Left lung (tissue), 4 donors: ENCODE measurements at regions not wholly inside any gene's neighbourhood (a gene's known extent, or its start where the extent isn't known, plus 50 kb on each side); places are given as distances from the start of the nearest gene placed in this dataset.

Source experiments
- ATAC-seq: fragments of 200-7000 bp; cut with Tn5 transposase; one replicate; pipeline ENCODE4 v1.9.1; 2020; ENCODE audit warnings: moderate library complexity
- DNase-seq, 4 donors: peaks; one replicate each; pipeline ENCODE4 v3.0.0-alpha.2; 2013 to 2020
- H3K27ac ChIP-seq, 2 donors: fragments of 200-600 bp; sonication (generic) in 1 of 2; one replicate each; pipeline versions ENCODE4 v1.5.0 to v1.8.0; 2020 to 2021
- H3K27me3 ChIP-seq, 2 donors: fragments of 200-600 bp; sonication (generic) in 1 of 2; one replicate each; pipeline versions ENCODE4 v1.5.0 to v1.8.0; 2020 to 2021
- H3K36me3 ChIP-seq, 2 donors: fragments of 200-600 bp; sonication (generic) in 1 of 2; one replicate each; pipeline versions ENCODE4 v1.5.0 to v1.8.0; 2020 to 2021
- H3K4me1 ChIP-seq, 2 donors: fragments of 200-600 bp; one replicate each; pipeline ENCODE4 v1.8.0; 2021
- H3K4me3 ChIP-seq, 2 donors: fragments of 200-600 bp; sonication (generic) in 1 of 2; one replicate each; pipeline versions ENCODE4 v1.5.0 to v1.8.0; 2020 to 2021; ENCODE audit warnings: mild to moderate bottlenecking in 1 of 2
- H3K9me3 ChIP-seq, 2 donors: fragments of 200-600 bp; sonication (generic) in 1 of 2; one replicate each; pipeline versions ENCODE4 v1.5.0 to v1.8.0; 2020 to 2021
- CTCF ChIP-seq, 2 donors: fragments of 200-600 bp; sonication (generic) in 1 of 2; IDR thresholded peaks; one replicate each; pipeline versions ENCODE4 v1.5.0 to v1.8.0; 2021; ENCODE audit warnings: antibody characterized with exemption in 2 of 2
- intact Hi-C, 2 donors: fragments of 100-400 bp; cut with DNase I; formaldehyde crosslinking; loops; one replicate each; pipeline versions ENCODE4 v1.11.2 to v1.14.2; 2022
- donor health status: DM: no; HTN: yes; CAD: no.
- donor health status: DM: no; HTN: no; CAD: no.

DNA sequence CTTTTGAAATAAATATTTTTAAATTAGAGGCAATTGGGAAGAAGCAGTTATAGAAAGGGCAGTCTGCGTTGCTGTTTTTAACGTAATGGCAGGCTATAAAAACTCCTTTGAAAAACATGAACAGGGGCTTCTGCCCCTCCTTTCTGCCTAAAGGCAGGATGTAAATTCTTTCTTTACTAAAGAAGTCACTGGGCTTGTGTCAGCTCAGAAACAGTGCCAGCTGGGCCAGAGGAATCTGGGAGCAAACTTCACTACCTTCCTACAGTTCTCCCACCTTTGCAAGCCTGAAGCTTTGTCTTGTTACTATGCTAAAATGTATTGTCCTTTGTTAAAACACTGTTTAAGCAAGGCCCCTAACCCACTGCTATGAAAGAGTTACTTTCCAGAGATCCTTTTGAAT lies 1664.8 kb downstream of the RPA4 start:
- no peaks in the 10 kb centered on the region for H3K27me3 ChIP-seq
- intact Hi-C loops, result no loop called here
- H3K36me3 ChIP-seq, result no peaks in the 10 kb centered on the region
- H3K4me3 ChIP-seq, result no peak overlapping the region
- ATAC-seq (no peak), DNase-seq (no peak)
- no peak overlapping the region for H3K27ac ChIP-seq
- H3K4me1 ChIP-seq, result no peaks in the 10 kb centered on the region
- H3K9me3 ChIP-seq, result no peaks in the 10 kb centered on the region
- TF ChIP-seq CTCF (IDR thresholded peaks at IDR 0.05), result no peak

GRCh38 chrX:98568795-98569194 lies 1685.1 kb downstream of the RPA4 start:
- no peak for DNase-seq
- no peak for ATAC-seq
- TF ChIP-seq CTCF (IDR thresholded peaks at IDR 0.05), result no peak
- H3K4me1 ChIP-seq, result no peaks in the 10 kb centered on the region
- no peaks in the 10 kb centered on the region for H3K36me3 ChIP-seq
- no peaks in the 10 kb centered on the region for H3K27me3 ChIP-seq
- no peak overlapping the region for H3K27ac ChIP-seq
- no peak overlapping the region for H3K4me3 ChIP-seq
- intact Hi-C loops, result no loop called here
- no peaks in the 10 kb centered on the region for H3K9me3 ChIP-seq

DNA sequence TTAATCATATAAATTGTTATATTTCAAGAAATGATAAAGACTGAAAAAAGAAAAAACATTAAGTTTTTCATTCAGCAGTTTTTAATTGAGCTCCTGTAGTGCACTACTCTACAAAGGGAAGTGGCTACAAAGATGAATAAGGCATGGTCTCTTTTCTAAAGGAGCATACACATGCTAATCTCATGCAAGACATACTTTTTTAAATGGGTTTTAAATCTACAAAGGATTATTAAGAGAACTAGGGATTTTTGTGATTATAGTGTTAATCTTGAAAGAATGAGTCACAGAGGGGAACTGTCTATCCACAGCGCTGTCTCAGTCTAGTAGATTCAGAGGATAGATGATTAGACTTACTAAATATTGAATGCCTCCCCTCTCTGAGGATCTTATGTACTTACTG lies 1722.2 kb downstream of the RPA4 start:
- no peak for ATAC-seq
- TF ChIP-seq CTCF (IDR thresholded peaks at IDR 0.05), result no peak
- no peak overlapping the region for H3K4me3 ChIP-seq
- H3K9me3 ChIP-seq, result no peaks in the 10 kb centered on the region
- DNase-seq, result no peak
- H3K36me3 ChIP-seq, result no peaks in the 10 kb centered on the region
- intact Hi-C loops, result no loop called here
- H3K27ac ChIP-seq, result no peak overlapping the region
- no peaks in the 10 kb centered on the region for H3K27me3 ChIP-seq
- H3K4me1 ChIP-seq, result no peaks in the 10 kb centered on the region

GRCh38 chrX:98607739-98608138 lies 1724.0 kb downstream of the RPA4 start:
- intact Hi-C loops, result no loop called here
- no peaks in the 10 kb centered on the region for H3K4me1 ChIP-seq
- no peaks in the 10 kb centered on the region for H3K9me3 ChIP-seq
- H3K27me3 ChIP-seq, result no peaks in the 10 kb centered on the region
- ATAC-seq (no peak), DNase-seq (no peak)
- TF ChIP-seq CTCF (IDR thresholded peaks at IDR 0.05), result no peak
- H3K36me3 ChIP-seq, result no peaks in the 10 kb centered on the region
- no peak overlapping the region for H3K27ac ChIP-seq
- no peak overlapping the region for H3K4me3 ChIP-seq

DNA sequence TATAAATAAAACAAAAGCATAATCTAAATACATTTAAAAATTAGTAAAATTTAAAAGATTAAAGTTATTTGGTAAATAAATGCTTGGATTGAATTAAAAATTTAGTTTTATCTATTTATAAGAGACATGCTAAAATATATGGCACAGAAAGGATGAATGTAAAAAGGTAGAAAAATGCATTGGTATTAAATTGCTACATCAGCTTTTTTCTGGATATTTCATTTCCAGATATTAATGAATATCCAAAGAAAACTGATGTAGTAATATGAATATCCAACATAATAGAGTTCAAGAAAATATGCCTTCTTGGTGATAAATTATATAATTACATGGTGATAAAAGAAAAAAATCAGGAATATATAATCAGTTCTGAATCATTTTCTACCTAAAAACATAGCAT lies 1743.9 kb downstream of the RPA4 start:
- H3K27me3 ChIP-seq, result no peaks in the 10 kb centered on the region
- H3K9me3 ChIP-seq, result no peaks in the 10 kb centered on the region
- H3K36me3 ChIP-seq, result no peaks in the 10 kb centered on the region
- intact Hi-C loops, result no loop called here
- H3K4me3 ChIP-seq, result no peak overlapping the region
- H3K4me1 ChIP-seq, result no peaks in the 10 kb centered on the region
- ATAC-seq (no peak), DNase-seq (no peak)
- no peak overlapping the region for H3K27ac ChIP-seq
- TF ChIP-seq CTCF (IDR thresholded peaks at IDR 0.05), result no peak
